ENCODE measurements at regions not wholly inside any gene's neighbourhood (a gene's known extent, or its start where the extent isn't known, plus 50 kb on each side); places are given as distances from the start of the nearest gene placed in this dataset.

DNA sequence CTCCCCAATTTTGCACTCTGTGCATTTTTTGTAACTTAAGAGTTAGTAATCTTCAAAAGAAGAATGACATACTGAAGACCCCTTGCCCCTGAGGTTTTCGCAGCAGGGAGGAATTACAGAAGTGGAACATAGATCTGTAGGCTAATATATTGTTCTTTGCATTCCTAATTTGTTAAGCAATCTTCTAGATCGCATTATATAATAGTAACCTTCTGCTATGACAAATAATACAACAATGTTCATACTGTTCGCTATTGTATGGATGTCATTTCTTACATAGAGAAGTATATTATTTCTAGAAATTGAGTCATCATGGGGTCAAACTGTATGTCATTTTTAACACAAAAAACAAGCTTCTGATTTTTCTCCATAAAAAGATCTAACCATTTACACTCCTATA is 95.8 kb upstream of the TGFBR2 start:
- no peak for DNase-seq (ENCODE audit: extremely low read depth in 1 of 2, low read depth in 1 of 2)

DNA sequence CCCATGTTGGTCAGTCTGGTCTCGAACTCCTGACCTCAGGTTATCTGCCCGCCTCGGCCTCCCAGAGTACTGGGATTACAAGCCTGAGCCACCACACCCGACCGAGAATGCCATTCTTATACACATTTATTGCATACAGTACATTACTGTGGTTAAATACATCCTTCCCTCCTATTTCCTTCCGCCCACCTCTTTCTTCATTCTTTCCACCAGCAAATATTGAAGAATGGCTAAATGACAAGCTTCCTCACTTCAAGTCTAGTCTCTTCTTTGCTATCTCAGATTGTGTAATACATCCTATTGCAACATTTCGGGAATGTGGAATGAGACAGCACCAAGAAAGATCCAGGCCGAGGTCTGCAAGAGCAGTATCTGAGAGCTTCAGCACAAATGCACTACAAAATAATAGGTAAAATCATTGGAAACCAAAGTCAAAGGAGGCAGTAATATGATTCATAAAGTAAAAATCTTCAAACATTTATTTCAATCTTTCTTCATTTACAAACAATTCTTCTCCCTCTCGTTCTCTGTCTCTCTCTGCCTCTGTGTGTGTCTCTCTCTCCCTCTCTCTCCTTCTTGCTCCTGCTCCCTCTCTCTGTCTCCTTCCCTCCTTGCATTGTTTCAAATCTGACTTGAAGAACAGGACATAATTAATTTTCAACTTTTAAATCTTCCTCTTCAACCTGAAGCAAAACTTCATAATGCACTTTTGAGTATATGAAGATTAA is 94.7 kb upstream of the TGFBR2 start:
- DNase-seq (ENCODE audit: extremely low read depth in 1 of 2, low read depth in 1 of 2), result peak in 1 of 2 donors; percentile 10

DNA sequence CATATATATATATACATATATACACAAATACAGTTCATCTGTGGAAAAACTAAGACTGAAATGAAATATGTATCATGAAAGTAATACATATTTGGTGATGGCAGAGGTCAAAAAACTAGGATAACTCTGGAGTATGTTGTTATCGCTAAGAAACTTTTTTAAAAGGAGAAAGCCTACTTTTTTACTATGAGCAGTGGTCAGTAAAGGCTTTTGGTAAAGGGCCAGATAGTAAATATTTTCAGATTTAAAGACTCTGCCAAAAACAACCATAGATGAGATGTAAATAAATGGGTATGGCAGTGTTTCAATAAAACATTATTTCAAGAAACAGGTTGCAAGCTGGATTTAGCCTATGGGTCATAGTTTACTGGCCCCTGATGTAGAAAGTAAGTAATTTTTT is 93.8 kb upstream of the TGFBR2 start:
- DNase-seq (ENCODE audit: extremely low read depth in 1 of 2, low read depth in 1 of 2), result no peak

- no peak for DNase-seq (ENCODE audit: extremely low read depth in 1 of 2, low read depth in 1 of 2)
Measured at GRCh38 chr3:30513374-30514152, 92.8 kb upstream of the TGFBR2 start.

DNA sequence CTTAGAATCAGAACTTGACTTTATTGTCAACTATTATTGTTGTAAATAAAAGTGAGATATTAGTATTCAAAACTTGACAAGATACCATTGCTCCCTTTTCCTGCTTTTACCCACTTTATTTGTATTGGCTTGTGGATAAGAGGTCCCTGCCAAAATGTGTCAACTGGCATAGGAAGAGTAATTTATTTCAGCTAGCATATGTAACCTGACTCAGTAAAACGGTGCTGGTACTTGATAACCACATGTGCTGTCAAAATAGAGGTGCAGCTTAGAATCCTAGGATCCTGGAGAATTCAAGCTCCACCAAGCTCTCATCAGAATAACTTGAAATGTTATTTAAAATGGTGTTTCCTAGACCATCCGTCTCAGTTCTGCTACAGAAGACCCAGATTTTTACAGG is 90.2 kb upstream of the TGFBR2 start:
- no peak for DNase-seq (ENCODE audit: extremely low read depth in 1 of 2, low read depth in 1 of 2)

GRCh38 chr3:30518181-30518864 is 88.1 kb upstream of the TGFBR2 start:
- DNase-seq (ENCODE audit: extremely low read depth in 1 of 2, low read depth in 1 of 2), result no peak

GRCh38 chr3:30518872-30519271 is 87.5 kb upstream of the TGFBR2 start:
- no peak for DNase-seq (ENCODE audit: extremely low read depth in 1 of 2, low read depth in 1 of 2)

GRCh38 chr3:30520699-30521098 is 85.7 kb upstream of the TGFBR2 start:
- DNase-seq (ENCODE audit: extremely low read depth in 1 of 2, low read depth in 1 of 2), result no peak

GRCh38 chr3:30521156-30521715 is 85.2 kb upstream of the TGFBR2 start:
- DNase-seq (ENCODE audit: extremely low read depth in 1 of 2, low read depth in 1 of 2), result no peak

DNA sequence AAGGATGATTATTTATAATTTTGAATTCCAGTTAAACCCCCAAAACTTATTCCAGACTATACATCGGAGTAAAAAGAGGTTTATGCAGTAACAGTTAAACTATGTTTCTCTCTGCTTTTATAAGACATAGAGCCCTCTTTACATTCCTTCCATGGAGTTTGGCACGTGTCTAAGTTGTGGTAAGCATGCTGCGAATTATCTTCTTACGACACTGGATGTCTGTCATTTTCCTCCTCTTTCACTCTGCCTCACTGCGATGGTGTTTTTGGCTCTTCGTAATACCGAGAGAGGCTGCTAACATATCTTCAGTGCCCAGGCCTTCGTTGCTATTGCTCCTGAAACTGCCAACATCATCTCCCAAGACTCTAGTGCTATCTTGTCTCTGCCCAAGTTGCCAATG is 83.9 kb upstream of the TGFBR2 start:
- DNase-seq (ENCODE audit: extremely low read depth in 1 of 2, low read depth in 1 of 2), result no peak

DNA sequence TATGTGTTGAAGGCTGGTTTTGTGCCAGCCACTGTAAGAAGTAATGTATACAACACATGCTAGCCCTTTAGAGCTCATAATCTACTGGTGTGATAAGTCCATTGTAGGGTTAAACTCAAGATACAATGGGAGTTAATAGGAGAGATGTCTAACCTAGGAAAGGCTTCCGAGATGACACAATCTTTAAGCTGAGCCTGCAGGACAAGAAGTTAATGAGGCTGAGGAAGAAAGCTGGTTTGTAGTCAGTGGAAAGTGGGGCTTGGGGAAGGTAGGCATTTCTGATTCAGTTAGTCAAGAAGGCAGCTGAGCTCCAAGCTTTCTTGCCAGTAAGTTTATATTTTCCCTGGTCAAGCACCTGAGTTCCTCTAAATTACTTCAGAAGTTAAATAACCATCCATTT is 83.0 kb upstream of the TGFBR2 start:
- no peak for DNase-seq (ENCODE audit: extremely low read depth in 1 of 2, low read depth in 1 of 2)

DNA sequence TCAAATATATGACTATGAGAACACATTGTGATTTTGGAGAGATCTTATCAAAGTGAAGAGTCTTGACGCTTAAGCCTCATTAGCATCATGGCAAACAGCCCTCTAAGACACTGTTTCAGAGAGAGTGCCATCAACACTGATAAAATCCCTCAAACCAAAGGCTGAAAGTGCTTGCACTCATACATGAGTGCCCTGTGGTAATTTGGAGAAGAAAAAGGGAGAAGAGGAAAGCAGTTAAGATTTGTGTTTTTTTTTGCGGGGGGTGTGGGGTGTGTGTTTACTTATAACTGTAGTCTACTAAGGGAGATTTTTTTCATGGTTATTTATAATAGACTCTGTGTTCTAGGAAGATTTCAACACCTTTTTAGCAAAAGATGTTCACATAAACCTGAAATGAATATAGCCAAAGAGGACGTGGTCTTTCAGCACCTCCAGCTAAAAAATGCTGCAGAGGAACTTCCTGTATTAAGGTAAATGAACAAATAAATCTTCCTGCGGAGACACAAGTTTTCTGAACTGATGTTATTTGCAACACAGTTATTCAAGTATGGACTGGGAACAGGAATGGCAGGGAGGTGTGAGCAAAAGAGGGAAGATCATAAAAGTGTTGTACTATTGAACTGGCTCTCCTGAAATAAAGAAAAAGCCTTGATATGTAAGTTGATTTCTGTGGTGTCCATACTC is 81.9 kb upstream of the TGFBR2 start:
- no peak for DNase-seq (ENCODE audit: extremely low read depth in 1 of 2, low read depth in 1 of 2)

GRCh38 chr3:30526031-30526430 is 80.4 kb upstream of the TGFBR2 start:
- DNase-seq (ENCODE audit: extremely low read depth in 1 of 2, low read depth in 1 of 2), result no peak

DNA sequence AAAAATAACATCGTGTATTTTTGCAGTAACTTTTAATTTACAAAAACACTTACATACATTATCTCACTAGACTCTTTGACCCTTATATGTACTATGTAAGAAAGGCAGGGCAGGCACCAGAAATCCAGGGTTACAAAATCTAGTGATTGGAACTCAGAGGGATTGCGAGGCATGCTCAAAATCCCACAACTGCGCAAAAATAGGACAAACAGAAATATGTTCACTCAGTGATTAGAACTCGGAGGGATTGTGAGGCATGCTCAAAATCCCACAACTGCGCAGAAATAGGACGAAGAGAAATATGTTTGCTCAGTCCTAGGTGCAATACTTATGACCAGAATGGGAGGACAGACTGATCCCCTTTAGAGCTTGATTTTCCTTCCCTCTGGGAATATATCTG is 79.2 kb upstream of the TGFBR2 start:
- DNase-seq (ENCODE audit: extremely low read depth in 1 of 2, low read depth in 1 of 2), result no peak

DNA sequence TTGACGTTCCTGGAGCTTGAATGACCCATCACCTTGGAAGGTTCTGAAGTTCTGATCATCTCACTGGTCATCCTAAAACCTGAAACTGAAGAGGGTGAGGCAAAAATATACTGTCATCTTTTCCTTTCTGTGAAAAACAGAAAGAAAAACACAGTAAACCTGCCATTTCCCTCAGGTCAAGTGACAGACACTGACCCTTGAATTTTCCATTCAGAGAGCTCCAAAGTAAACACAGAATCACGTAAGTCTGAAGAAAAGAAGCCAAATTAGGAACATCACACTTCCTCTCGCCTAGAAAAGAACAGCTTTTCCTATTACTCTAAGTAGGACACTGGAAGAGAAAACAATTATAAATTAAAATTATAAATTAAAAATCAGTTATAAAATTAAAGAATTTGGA is 78.7 kb upstream of the TGFBR2 start:
- no peak for DNase-seq (ENCODE audit: extremely low read depth in 1 of 2, low read depth in 1 of 2)

- DNase-seq (ENCODE audit: extremely low read depth in 1 of 2, low read depth in 1 of 2), result no peak
Measured at GRCh38 chr3:30530084-30530483, 76.3 kb upstream of the TGFBR2 start.

GRCh38 chr3:30531017-30531570 is 75.3 kb upstream of the TGFBR2 start:
- DNase-seq (ENCODE audit: extremely low read depth in 1 of 2, low read depth in 1 of 2), result no peak

GRCh38 chr3:30535525-30535924 is 70.9 kb upstream of the TGFBR2 start:
- DNase-seq (ENCODE audit: extremely low read depth in 1 of 2, low read depth in 1 of 2), result no peak

GRCh38 chr3:30538791-30539190 is 67.6 kb upstream of the TGFBR2 start:
- DNase-seq (ENCODE audit: extremely low read depth in 1 of 2, low read depth in 1 of 2), result no peak

GRCh38 chr3:30539206-30539605 is 67.2 kb upstream of the TGFBR2 start:
- no peak for DNase-seq (ENCODE audit: extremely low read depth in 1 of 2, low read depth in 1 of 2)

GRCh38 chr3:30539772-30540171 is 66.6 kb upstream of the TGFBR2 start:
- no peak for DNase-seq (ENCODE audit: extremely low read depth in 1 of 2, low read depth in 1 of 2)

All from stimulated activated CD8-positive, alpha-beta memory T cell treated with anti-CD3 and anti-CD28 coated beads, Interleukin-7, amount 100 ng/mL, for 48 hours (primary cell).